Mesendoderm (in vitro differentiated cells): ENCODE measurements at regions not wholly inside any gene's neighbourhood (a gene's known extent, or its start where the extent isn't known, plus 50 kb on each side); places are given as distances from the start of the nearest gene placed in this dataset.

ENCODE experiments used
- DNase-seq: peaks from one replicate; pipeline ENCODE4 v3.0.0; 2013
- H2AK5ac ChIP-seq: 2 replicates; pipeline ENCODE4 v1.6.1; 2013; ENCODE audit warnings: low read length, inconsistent platforms
- H2BK120ac ChIP-seq: 2 replicates; pipeline ENCODE4 v1.6.1; 2013; ENCODE audit warnings: low read depth, mild to moderate bottlenecking, low read length, moderate library complexity, mixed read lengths
- H2BK15ac ChIP-seq: replicated peaks from 2 replicates; pipeline ENCODE4 v1.6.1; 2013; ENCODE audit warnings: low read depth, mild to moderate bottlenecking, moderate library complexity
- H2BK5ac ChIP-seq: 2 replicates; pipeline ENCODE4 v1.6.1; 2013; ENCODE audit warnings: low read length, inconsistent platforms
- H3K18ac ChIP-seq: 2 replicates; pipeline ENCODE4 v1.6.1; 2013; ENCODE audit warnings: mild to moderate bottlenecking, low read length, mixed read lengths
- H3K23ac ChIP-seq: one replicate; pipeline ENCODE4 v1.6.1; 2013; ENCODE audit warnings: low read length
- H3K27ac ChIP-seq: 2 replicates; pipeline ENCODE4 v1.5.1; 2013; ENCODE audit warnings: low read depth, mild to moderate bottlenecking, inconsistent platforms, low read length, moderate library complexity
- H3K27me3 ChIP-seq: 2 replicates; pipeline ENCODE4 v1.6.1; 2013; ENCODE audit warnings: low read length, control low read depth, mild to moderate bottlenecking, inconsistent platforms; ENCODE audit not compliant: insufficient read depth, poor library complexity
- H3K36me3 ChIP-seq: 2 replicates; pipeline ENCODE4 v1.6.1; 2013; ENCODE audit warnings: low read length, inconsistent platforms; ENCODE audit not compliant: control insufficient read depth, insufficient read depth
- H3K4ac ChIP-seq: one replicate; pipeline ENCODE4 v1.6.1; 2013; ENCODE audit warnings: low read depth, mild to moderate bottlenecking, low read length, moderate library complexity
- H3K4me1 ChIP-seq: 2 replicates; pipeline ENCODE4 v1.6.1; 2013; ENCODE audit warnings: low read depth, low read length, inconsistent platforms; ENCODE audit not compliant: control insufficient read depth
- H3K4me2 ChIP-seq: 2 replicates; pipeline ENCODE4 v1.6.1; 2013; ENCODE audit warnings: low read length
- H3K4me3 ChIP-seq: 2 replicates; pipeline ENCODE4 v1.5.1; 2013; ENCODE audit warnings: mild to moderate bottlenecking, low read length
- H3K56ac ChIP-seq: one replicate; pipeline ENCODE4 v1.6.1; 2013; ENCODE audit warnings: low read length
- H3K79me1 ChIP-seq: 2 replicates; pipeline ENCODE4 v1.6.1; 2013; ENCODE audit warnings: low read length, inconsistent platforms
- H3K79me2 ChIP-seq: 2 replicates; pipeline ENCODE4 v1.6.1; 2013; ENCODE audit warnings: mild to moderate bottlenecking, low read length; ENCODE audit not compliant: control insufficient read depth, insufficient read depth
- H3K9ac ChIP-seq: 2 replicates; pipeline ENCODE4 v1.6.1; 2013; ENCODE audit warnings: low read length, inconsistent platforms
- H4K5ac ChIP-seq: one replicate; pipeline ENCODE4 v1.6.1; 2013; ENCODE audit warnings: low read length
- H4K8ac ChIP-seq: one replicate; pipeline ENCODE4 v1.6.1; 2013; ENCODE audit warnings: low read depth, mild to moderate bottlenecking, control low read depth, low read length, moderate library complexity
- WGBS: extraction: QIAGEN DNeasy Blood & Tissue Kit; methylation state at CpG from one replicate; pipeline ENCODE4 v1.1.7; 2013; ENCODE audit warnings: low lambda C conversion rate, missing lambda C conversion rate; ENCODE audit not compliant: insufficient coverage; ENCODE audit errors: extremely low coverage; 5-methylcytosine and 5-hydroxymethylcytosine counted together

DNA sequence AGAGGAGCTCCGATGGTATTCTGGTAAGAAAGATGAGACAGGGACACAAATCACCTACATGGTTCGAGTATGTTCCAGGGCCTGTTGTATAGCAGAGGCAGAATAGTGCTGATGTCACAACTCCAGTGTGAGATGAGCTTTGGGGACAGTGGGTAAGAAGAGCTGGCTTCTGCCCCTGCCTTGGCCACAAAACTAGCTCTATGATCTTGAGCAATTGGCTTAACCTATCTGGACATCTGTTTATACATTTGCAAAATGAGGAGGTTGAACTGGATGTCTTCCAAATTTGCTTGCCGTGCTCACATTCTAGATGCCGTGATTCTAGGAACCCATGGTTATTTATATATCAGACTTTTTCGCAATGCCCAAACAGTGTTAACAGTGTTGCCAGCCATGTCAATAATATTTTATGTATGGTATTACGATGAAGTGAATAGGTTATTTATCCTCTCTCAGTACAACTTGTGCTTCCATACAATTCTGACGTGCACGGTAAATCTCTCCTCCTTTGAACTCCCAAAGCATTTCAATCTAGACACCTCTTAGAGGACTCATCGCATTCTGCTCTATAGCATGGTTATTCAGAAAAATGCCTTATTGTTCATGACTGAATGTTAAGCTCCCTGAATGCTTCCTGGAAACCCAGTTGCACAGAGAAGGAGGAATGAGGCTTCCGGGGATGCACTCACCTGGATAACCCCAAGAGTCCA lies 316.0 kb downstream of the FOXO1 start:
- Histone ChIP-seq H3K79me2 (no peaks in the 10 kb centered on the region), H2BK15ac (no peak overlapping the region), H2BK120ac (no peak overlapping the region), H3K36me3 (no peaks in the 10 kb centered on the region), H3K23ac (no peak overlapping the region), H3K79me1 (no peaks in the 10 kb centered on the region), H3K27ac (no peak overlapping the region), H2AK5ac (no peak overlapping the region), H3K9ac (no peak overlapping the region), H4K5ac (no peak overlapping the region), H3K4me3 (no peak overlapping the region), H3K27me3 (no peaks in the 10 kb centered on the region), H2BK5ac (no peak overlapping the region), H3K18ac (no peak overlapping the region), H4K8ac (no peak overlapping the region), H3K4me2 (no peak overlapping the region), H3K4me1 (peaks cover 17% of the 10 kb centered on the region), H3K4ac (no peak overlapping the region), H3K56ac (no peak overlapping the region)
- no peak for DNase-seq
- no CpG with 5 or more reads among the region's 10 CpGs for WGBS

DNA sequence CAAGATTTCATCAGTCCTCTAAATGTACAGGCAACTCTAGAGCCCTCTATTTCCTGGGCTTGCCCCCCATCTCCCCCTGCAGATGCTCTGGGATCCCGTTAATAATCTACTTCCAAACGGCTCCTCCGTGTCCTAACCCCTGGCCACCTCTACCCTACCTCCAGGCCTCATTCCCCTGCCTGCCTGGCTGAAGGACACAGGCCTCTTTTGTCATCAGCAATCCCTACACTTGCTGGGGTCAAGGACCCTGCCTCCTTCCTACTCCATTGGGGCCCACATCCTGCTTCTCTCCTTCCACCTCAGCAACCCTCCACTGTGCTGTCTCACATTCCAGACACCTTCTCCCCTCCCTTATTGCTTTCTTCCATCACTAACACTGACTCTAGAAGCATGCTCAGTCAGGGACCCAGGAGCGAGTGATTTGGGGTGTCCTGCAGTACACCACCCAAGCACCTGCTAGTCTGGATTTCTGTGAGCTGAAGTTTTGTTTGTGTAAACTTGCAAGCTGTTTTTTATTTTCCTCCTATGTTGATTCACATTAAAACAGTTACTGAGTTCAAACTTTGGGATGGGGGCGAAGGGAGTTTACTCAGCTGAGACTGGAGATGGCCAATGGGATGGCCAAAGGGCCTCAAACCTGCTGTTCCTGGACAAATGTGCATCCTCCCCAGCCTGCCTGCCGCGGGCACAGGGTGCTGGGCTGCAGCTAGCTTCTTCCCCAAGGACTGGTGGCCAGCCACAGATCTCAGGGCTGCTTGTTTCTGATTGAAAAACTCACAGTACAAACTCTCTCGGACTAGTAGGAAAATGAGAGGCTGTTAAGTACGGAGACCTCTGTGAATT lies 314.7 kb downstream of the FOXO1 start:
- no peak overlapping the region for H2BK15ac ChIP-seq
- no peak overlapping the region for H3K56ac ChIP-seq
- no peak overlapping the region for H4K5ac ChIP-seq
- no peak overlapping the region for H2BK5ac ChIP-seq
- no peak overlapping the region for H3K9ac ChIP-seq
- H3K79me1 ChIP-seq, result no peaks in the 10 kb centered on the region
- H4K8ac ChIP-seq, result no peak overlapping the region
- no peaks in the 10 kb centered on the region for H3K27me3 ChIP-seq
- no CpG with 5 or more reads among the region's 9 CpGs for WGBS
- no peak overlapping the region for H3K4ac ChIP-seq
- DNase-seq, result no peak
- no peak overlapping the region for H3K27ac ChIP-seq
- H3K4me2 ChIP-seq, result no peak overlapping the region
- no peaks in the 10 kb centered on the region for H3K79me2 ChIP-seq
- peaks cover 13% of the 10 kb centered on the region for H3K4me1 ChIP-seq
- no peak overlapping the region for H3K23ac ChIP-seq
- H2BK120ac ChIP-seq, result no peak overlapping the region
- H3K4me3 ChIP-seq, result no peak overlapping the region
- H3K36me3 ChIP-seq, result no peaks in the 10 kb centered on the region
- H2AK5ac ChIP-seq, result no peak overlapping the region
- no peak overlapping the region for H3K18ac ChIP-seq

DNA sequence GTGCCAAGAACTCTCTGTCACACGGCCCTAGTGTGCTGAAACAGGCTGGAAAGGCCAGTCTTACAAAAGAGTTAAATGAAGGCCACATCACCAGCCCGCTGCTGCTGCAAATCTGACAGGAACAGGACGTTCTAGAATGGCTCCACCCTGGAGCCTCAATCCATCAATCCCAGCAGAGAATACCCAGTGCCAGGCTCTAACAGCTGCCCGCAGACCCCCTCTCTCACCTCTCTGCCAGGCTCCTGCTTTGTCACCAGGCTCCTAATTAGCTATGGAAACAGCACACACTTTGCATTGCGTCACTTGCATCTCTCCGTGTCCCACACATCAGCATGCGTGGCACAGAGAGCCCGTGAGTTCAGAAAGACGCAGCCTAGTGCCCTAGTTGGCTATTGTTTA lies 314.1 kb downstream of the FOXO1 start:
- H2BK5ac ChIP-seq, result no peak overlapping the region
- no peak overlapping the region for H2AK5ac ChIP-seq
- no peak overlapping the region for H2BK15ac ChIP-seq
- peaks cover 13% of the 10 kb centered on the region for H3K4me1 ChIP-seq
- H3K27ac ChIP-seq, result no peak overlapping the region
- no CpG with 5 or more reads among the region's 9 CpGs for WGBS
- no peak overlapping the region for H3K23ac ChIP-seq
- DNase-seq, result no peak
- no peak overlapping the region for H3K4ac ChIP-seq
- no peak overlapping the region for H4K5ac ChIP-seq
- H2BK120ac ChIP-seq, result no peak overlapping the region
- no peak overlapping the region for H4K8ac ChIP-seq
- no peak overlapping the region for H3K56ac ChIP-seq
- H3K9ac ChIP-seq, result no peak overlapping the region
- H3K36me3 ChIP-seq, result no peaks in the 10 kb centered on the region
- no peaks in the 10 kb centered on the region for H3K27me3 ChIP-seq
- H3K4me3 ChIP-seq, result no peak overlapping the region
- no peaks in the 10 kb centered on the region for H3K79me2 ChIP-seq
- no peak overlapping the region for H3K18ac ChIP-seq
- H3K4me2 ChIP-seq, result no peak overlapping the region
- H3K79me1 ChIP-seq, result no peaks in the 10 kb centered on the region

DNA sequence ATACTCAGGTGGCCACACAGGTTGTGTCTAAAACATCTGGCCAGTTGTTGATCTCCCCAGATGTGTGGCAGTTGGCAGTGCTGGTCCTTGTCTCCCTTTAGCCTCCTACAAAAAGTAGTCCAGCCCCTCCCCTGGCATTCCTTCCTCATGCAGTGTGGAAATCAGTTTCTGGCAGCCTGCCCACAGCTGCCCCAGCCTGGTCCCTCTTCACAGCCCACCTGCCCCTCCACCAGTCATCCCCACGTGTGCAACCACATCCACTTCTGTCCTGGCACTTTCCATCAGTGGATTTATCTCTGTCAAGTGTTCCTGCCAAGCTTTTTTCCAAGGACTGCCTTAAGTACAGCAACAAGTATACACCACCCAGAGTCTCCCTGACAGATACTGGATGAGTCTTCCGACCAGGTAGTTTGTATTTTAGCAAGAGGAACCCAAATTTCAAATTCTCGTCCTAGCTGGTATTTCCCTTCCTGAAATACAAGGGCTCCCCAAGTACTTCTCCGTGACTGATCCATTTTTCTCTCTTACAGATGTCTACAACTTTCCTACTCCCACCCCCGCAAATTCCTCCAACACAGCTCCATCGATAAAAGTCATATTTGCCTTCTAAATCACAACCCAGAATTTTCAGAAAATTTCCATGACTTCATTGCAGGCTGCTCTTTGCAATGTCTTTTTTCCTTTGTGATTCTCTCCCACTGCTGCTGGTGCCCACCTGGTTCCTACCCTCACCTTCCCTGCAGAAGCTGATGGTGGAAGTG lies 313.5 kb downstream of the FOXO1 start:
- Histone ChIP-seq H4K5ac (no peak overlapping the region), H3K79me2 (no peaks in the 10 kb centered on the region)
- WGBS, result 100% methylated on average over 2 of the region's 6 CpGs

DNA sequence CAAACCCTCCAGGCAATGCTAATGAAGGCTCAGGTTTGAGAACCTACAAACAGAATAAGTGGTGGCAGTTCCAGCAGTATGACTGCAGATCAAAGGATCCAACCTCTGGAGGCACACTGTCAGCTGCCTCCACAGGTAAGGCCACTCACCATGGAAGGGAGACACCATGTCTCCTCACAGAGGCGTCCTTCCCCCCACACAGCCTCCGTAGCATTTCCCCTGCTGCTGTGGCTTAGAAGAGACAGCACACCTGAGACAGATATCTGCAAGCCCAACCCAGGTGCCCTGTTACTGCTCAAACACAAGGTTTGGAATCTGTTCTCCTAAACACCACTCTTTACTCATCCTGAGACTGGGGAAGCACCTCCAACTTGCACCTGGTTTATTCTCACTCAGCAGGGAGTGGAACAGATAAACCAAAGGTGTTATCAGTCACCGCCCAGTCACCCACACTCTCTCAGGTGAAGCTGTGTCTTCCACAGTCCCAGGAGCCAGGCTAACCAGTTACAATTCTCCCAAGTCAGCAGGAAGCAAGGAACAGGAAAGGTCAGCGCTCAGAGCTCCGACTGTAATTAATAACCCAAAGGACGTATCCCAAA lies 311.2 kb downstream of the FOXO1 start:
- Histone ChIP-seq H4K8ac (no peak overlapping the region), H2AK5ac (peak overlapping the region; percentile 5), H3K4me2 (no peak overlapping the region), H2BK120ac (no peak overlapping the region), H2BK15ac (no peak overlapping the region), H3K79me1 (no peaks in the 10 kb centered on the region), H3K18ac (no peak overlapping the region), H3K27me3 (no peaks in the 10 kb centered on the region), H3K23ac (no peak overlapping the region), H3K79me2 (no peaks in the 10 kb centered on the region), H3K4me3 (no peak overlapping the region), H3K4ac (no peak overlapping the region), H4K5ac (no peak overlapping the region), H3K4me1 (peaks cover 8% of the 10 kb centered on the region), H3K9ac (no peak overlapping the region), H3K56ac (peak overlapping the region; percentile 15), H3K27ac (no peak overlapping the region), H2BK5ac (no peak overlapping the region), H3K36me3 (no peaks in the 10 kb centered on the region)
- WGBS, result no CpG with 5 or more reads among the region's 6 CpGs
- DNase-seq, result peak; percentile 71

More for the DNA sequence above, 313.5 kb downstream of the FOXO1 start:
- Histone ChIP-seq H3K4me3 (no peak overlapping the region), H3K36me3 (no peaks in the 10 kb centered on the region), H2BK120ac (no peak overlapping the region), H3K23ac (no peak overlapping the region), H2BK15ac (no peak overlapping the region), H3K4me2 (no peak overlapping the region), H2BK5ac (no peak overlapping the region), H2AK5ac (no peak overlapping the region), H3K4ac (no peak overlapping the region), H3K27me3 (no peaks in the 10 kb centered on the region), H3K79me1 (no peaks in the 10 kb centered on the region), H4K8ac (no peak overlapping the region), H3K18ac (no peak overlapping the region), H3K27ac (no peak overlapping the region), H3K4me1 (peaks cover 13% of the 10 kb centered on the region), H3K9ac (no peak overlapping the region), H3K56ac (no peak overlapping the region)
- no peak for DNase-seq
